ENCODE measurements at regions not wholly inside any gene's neighbourhood (a gene's known extent, or its start where the extent isn't known, plus 50 kb on each side); places are given as distances from the start of the nearest gene placed in this dataset.

GRCh38 chr5:74576941-74577456 lies 63.5 kb downstream of the ENC1 start:
- peak; percentile 81 for DNase-seq

- DNase-seq, result peak; percentile 75
Observed at GRCh38 chr5:74575741-74576538, 64.6 kb downstream of the ENC1 start.

GRCh38 chr5:74570250-74570649 lies 70.3 kb downstream of the ENC1 start:
- DNase-seq, result peak; percentile 18

- no peak for DNase-seq
Observed at GRCh38 chr5:74567411-74567995, 73.0 kb downstream of the ENC1 start.

- no peak for DNase-seq
Observed at GRCh38 chr5:74562122-74562521, 78.4 kb downstream of the ENC1 start.

GRCh38 chr5:74560245-74560644 lies 80.3 kb downstream of the ENC1 start:
- no peak for DNase-seq

GRCh38 chr5:74556631-74557595 lies 83.6 kb downstream of the ENC1 start:
- no peak for DNase-seq

- DNase-seq, result no peak
Observed at GRCh38 chr5:74556006-74556405, 84.5 kb downstream of the ENC1 start.

GRCh38 chr5:74552101-74552500 lies 88.4 kb downstream of the ENC1 start:
- no peak for DNase-seq

GRCh38 chr5:74550927-74551326 lies 89.6 kb downstream of the ENC1 start:
- no peak for DNase-seq

- no peak for DNase-seq
Observed at GRCh38 chr5:74549384-74549783, 91.1 kb downstream of the ENC1 start.

GRCh38 chr5:74546796-74547195 lies 93.7 kb downstream of the ENC1 start:
- no peak for DNase-seq

- DNase-seq, result no peak
Observed at GRCh38 chr5:74544811-74545210, 95.7 kb downstream of the ENC1 start.

GRCh38 chr5:74543162-74543995 lies 97.1 kb downstream of the ENC1 start:
- no peak for DNase-seq

- DNase-seq, result no peak
Observed at GRCh38 chr5:74542482-74542881, 98.0 kb downstream of the ENC1 start.

GRCh38 chr5:74541381-74541781 lies 99.1 kb downstream of the ENC1 start:
- DNase-seq, result no peak

- DNase-seq, result no peak
Observed at GRCh38 chr5:74540622-74541021, 99.9 kb downstream of the ENC1 start.

- no peak for DNase-seq
Observed at GRCh38 chr5:74539986-74540385, 100.5 kb downstream of the ENC1 start.

- no peak for DNase-seq
Observed at GRCh38 chr5:74538206-74538661, 102.3 kb downstream of the ENC1 start.

- DNase-seq, result no peak
Observed at GRCh38 chr5:74536658-74537057, 103.9 kb downstream of the ENC1 start.

GRCh38 chr5:74535926-74536325 lies 104.6 kb downstream of the ENC1 start:
- no peak for DNase-seq
